ENCODE measurements at regions not wholly inside any gene's neighbourhood (a gene's known extent, or its start where the extent isn't known, plus 50 kb on each side); places are given as distances from the start of the nearest gene placed in this dataset.
"Not testable (repeated sequence)": the region's sequence is repeated elsewhere in the genome, so short reads cannot be mapped to it uniquely, and the experiment has no call there.

GRCh38 chr14:30373053-30373452, 185.9 kb upstream of the G2E3 start:
- no peak for DNase-seq (ENCODE audit: low spot score)

- DNase-seq (ENCODE audit: low spot score): no peak
These were observed 185.4 kb upstream of the G2E3 start for GRCh38 chr14:30373526-30373925.

- DNase-seq (ENCODE audit: low spot score): peak; percentile 61
These were observed 183.6 kb upstream of the G2E3 start for GRCh38 chr14:30375296-30375892.

GRCh38 chr14:30381861-30382480, 177.0 kb upstream of the G2E3 start:
- DNase-seq (ENCODE audit: low spot score): no peak

GRCh38 chr14:30385925-30386324, 173.0 kb upstream of the G2E3 start:
- no peak for DNase-seq (ENCODE audit: low spot score)

GRCh38 chr14:30387871-30388270, 171.1 kb upstream of the G2E3 start:
- no peak for DNase-seq (ENCODE audit: low spot score)

GRCh38 chr14:30389134-30389876, 169.7 kb upstream of the G2E3 start:
- DNase-seq (ENCODE audit: low spot score): no peak

- DNase-seq (ENCODE audit: low spot score): no peak
These were observed 169.0 kb upstream of the G2E3 start for GRCh38 chr14:30389877-30390385.

- DNase-seq (ENCODE audit: low spot score): no peak
These were observed 163.9 kb upstream of the G2E3 start for GRCh38 chr14:30395065-30395464.

- no peak for DNase-seq (ENCODE audit: low spot score)
These were observed 156.1 kb upstream of the G2E3 start for GRCh38 chr14:30402846-30403245.

- DNase-seq (ENCODE audit: low spot score): no peak
These were observed 155.2 kb upstream of the G2E3 start for GRCh38 chr14:30403791-30404190.

- DNase-seq (ENCODE audit: low spot score): not testable (repeated sequence)
These were observed 149.4 kb upstream of the G2E3 start for GRCh38 chr14:30409508-30410015.

- DNase-seq (ENCODE audit: low spot score): no peak
These were observed 148.0 kb upstream of the G2E3 start for GRCh38 chr14:30410986-30411385.

GRCh38 chr14:30413184-30413583, 145.8 kb upstream of the G2E3 start:
- DNase-seq (ENCODE audit: low spot score): not testable (repeated sequence)

GRCh38 chr14:30417121-30417520, 141.8 kb upstream of the G2E3 start:
- no peak for DNase-seq (ENCODE audit: low spot score)

GRCh38 chr14:30417999-30418398, 141.0 kb upstream of the G2E3 start:
- DNase-seq (ENCODE audit: low spot score): no peak

GRCh38 chr14:30419037-30419436, 139.9 kb upstream of the G2E3 start:
- DNase-seq (ENCODE audit: low spot score): no peak

GRCh38 chr14:30420515-30420914, 138.4 kb upstream of the G2E3 start:
- no peak for DNase-seq (ENCODE audit: low spot score)

- no peak for DNase-seq (ENCODE audit: low spot score)
These were observed 132.5 kb upstream of the G2E3 start for GRCh38 chr14:30426463-30426862.

- DNase-seq (ENCODE audit: low spot score): no peak
These were observed 131.6 kb upstream of the G2E3 start for GRCh38 chr14:30427401-30427800.

GRCh38 chr14:30427846-30428245, 131.1 kb upstream of the G2E3 start:
- no peak for DNase-seq (ENCODE audit: low spot score)

GRCh38 chr14:30431552-30431951, 127.4 kb upstream of the G2E3 start:
- no peak for DNase-seq (ENCODE audit: low spot score)

- DNase-seq (ENCODE audit: low spot score): no peak
These were observed 118.0 kb upstream of the G2E3 start for GRCh38 chr14:30440961-30441360.
